ENCODE measurements at regions not wholly inside any gene's neighbourhood (a gene's known extent, or its start where the extent isn't known, plus 50 kb on each side); places are given as distances from the start of the nearest gene placed in this dataset.
"Not testable (repeated sequence)": the region's sequence is repeated elsewhere in the genome, so short reads cannot be mapped to it uniquely, and the experiment has no call there.

DNA sequence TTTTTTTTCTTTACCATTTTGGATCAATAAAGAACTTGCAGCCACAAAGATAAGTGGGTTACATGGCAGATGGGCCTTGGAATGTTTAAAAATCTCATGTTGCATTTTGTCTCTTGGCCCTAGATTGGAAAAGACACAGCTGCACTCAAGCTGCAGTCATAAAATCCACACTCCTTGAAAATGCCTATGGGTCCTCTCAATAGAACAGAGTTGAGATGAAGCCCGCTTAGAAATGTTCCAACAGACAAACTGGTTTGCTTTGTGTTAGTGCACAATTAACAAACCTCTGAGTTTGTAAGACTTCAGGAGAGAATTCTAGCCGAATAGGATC is 401.2 kb upstream of the CDIN1 start:
- DNase-seq (no peak), ATAC-seq (peak in 1 of 2 donors; percentile 32)
- Histone ChIP-seq H3K9me3 (no peaks in the 10 kb centered on the region), H3K27me3 (ENCODE audit: low read depth) (no peaks in the 10 kb centered on the region), H3K36me3 (no peaks in the 10 kb centered on the region), H3K27ac (no peak overlapping the region), H3K4me1 (peaks cover 22% of the 10 kb centered on the region), H3K4me3 (no peak overlapping the region)
- TF ChIP-seq, protein P1, sequence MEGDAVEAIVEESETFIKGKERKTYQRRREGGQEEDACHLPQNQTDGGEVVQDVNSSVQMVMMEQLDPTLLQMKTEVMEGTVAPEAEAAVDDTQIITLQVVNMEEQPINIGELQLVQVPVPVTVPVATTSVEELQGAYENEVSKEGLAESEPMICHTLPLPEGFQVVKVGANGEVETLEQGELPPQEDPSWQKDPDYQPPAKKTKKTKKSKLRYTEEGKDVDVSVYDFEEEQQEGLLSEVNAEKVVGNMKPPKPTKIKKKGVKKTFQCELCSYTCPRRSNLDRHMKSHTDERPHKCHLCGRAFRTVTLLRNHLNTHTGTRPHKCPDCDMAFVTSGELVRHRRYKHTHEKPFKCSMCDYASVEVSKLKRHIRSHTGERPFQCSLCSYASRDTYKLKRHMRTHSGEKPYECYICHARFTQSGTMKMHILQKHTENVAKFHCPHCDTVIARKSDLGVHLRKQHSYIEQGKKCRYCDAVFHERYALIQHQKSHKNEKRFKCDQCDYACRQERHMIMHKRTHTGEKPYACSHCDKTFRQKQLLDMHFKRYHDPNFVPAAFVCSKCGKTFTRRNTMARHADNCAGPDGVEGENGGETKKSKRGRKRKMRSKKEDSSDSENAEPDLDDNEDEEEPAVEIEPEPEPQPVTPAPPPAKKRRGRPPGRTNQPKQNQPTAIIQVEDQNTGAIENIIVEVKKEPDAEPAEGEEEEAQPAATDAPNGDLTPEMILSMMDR (IDR thresholded peaks at IDR 0.05), result no peak
- intact Hi-C loops (cut with DNase I), result no loop called here

DNA sequence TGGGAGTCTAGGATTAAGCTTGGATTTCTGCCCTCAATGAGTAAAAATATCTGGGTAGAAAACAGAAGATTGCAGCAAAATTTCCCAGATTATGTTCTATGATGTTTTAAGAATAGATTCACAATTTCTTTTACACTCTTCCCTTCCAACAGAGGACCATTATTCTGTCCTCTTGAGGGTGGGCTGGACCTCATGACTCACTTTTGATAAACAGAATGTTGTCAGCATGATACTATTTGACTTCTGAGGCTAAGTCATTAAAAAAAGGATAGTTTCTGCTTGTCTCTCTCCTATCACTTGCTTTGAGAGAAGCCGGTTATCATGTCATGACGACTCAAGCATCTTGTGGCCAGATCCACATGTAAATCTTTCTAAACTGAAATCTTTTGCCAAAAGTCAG is 396.2 kb upstream of the CDIN1 start:
- H3K36me3 ChIP-seq, result no peaks in the 10 kb centered on the region
- TF ChIP-seq, protein P1 (IDR thresholded peaks at IDR 0.05), result no peak
- no peak for ATAC-seq

DNA sequence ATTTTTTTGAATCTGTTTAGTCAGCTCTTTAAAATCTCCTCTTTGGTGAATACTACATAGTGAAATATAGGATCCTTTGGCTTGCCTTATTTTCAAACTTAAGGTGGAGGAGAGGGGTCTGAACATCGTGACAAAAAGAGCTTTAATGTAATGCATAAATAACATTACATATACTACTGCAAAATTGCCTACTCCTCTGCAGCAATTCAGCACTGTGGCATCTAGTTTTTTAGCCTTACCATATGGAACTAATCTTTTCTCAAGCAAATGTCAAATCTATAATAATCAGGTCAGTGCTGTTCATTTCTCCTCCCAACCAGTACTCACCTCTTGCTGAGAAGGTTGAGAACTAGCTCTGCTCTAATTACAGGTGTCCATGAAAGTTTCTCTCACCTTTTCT is 394.0 kb upstream of the CDIN1 start:
- no peaks in the 10 kb centered on the region for H3K4me1 ChIP-seq
- intact Hi-C loops (cut with DNase I), result no loop called here
- DNase-seq (no peak), ATAC-seq (no peak)
- H3K9me3 ChIP-seq, result no peaks in the 10 kb centered on the region
- H3K27ac ChIP-seq, result no peak overlapping the region
- no peaks in the 10 kb centered on the region for H3K27me3 ChIP-seq (ENCODE audit: low read depth)
- H3K36me3 ChIP-seq, result no peaks in the 10 kb centered on the region
- no peak overlapping the region for H3K4me3 ChIP-seq
- TF ChIP-seq, protein P1 (IDR thresholded peaks at IDR 0.05), result no peak

More for the DNA sequence above, 396.2 kb upstream of the CDIN1 start:
- H3K27me3 ChIP-seq (ENCODE audit: low read depth), result no peaks in the 10 kb centered on the region
- H3K4me1 ChIP-seq, result peaks cover 2% of the 10 kb centered on the region
- DNase-seq, result no peak
- no peak overlapping the region for H3K4me3 ChIP-seq
- intact Hi-C loops (cut with DNase I), result no loop called here
- no peak overlapping the region for H3K27ac ChIP-seq
- H3K9me3 ChIP-seq, result no peaks in the 10 kb centered on the region

DNA sequence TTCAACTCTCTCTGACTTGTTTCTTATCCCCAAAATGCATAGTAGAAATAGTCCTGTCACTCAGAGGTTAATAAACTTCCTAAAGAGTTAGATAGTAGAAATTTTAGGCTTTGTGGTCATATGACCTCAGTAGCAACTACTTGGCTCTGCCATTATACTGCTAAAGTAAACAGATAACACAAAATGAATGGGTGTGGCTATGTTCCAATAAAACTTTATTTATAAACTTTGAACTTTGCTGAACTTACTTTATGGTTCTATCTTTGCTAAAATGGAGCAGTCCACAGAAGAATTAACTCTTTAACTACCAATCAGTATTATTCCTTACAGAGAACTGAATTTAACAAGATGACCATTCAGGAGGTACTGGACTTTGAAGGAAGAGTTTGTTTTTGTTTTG is 393.6 kb upstream of the CDIN1 start:
- no peaks in the 10 kb centered on the region for H3K9me3 ChIP-seq
- intact Hi-C loops (cut with DNase I), result no loop called here
- H3K4me3 ChIP-seq, result no peak overlapping the region
- H3K27ac ChIP-seq, result no peak overlapping the region
- H3K27me3 ChIP-seq (ENCODE audit: low read depth), result no peaks in the 10 kb centered on the region
- ATAC-seq (no peak), DNase-seq (no peak)
- TF ChIP-seq, protein P1 (IDR thresholded peaks at IDR 0.05), result no peak
- H3K36me3 ChIP-seq, result no peaks in the 10 kb centered on the region
- no peaks in the 10 kb centered on the region for H3K4me1 ChIP-seq

DNA sequence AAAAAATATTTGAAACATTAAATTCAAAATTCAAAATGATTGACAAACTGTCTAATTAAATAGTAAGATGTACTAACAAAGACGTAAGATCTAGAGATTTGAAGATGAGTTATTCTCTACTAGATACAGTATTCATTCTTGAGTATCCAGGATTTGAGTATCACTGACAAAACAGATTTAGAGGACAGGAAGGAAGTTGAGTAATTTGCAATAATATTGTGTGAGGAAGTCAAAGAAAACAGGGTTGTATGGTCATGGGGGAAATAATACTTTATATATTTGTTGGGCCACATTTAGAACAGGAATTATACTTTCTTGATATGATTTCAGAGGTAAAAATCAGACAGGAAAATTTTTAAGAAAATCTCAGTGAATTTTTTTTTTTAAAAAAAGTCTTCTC is 393.1 kb upstream of the CDIN1 start:
- TF ChIP-seq, protein P1 (IDR thresholded peaks at IDR 0.05), result no peak
- no peak for ATAC-seq

DNA sequence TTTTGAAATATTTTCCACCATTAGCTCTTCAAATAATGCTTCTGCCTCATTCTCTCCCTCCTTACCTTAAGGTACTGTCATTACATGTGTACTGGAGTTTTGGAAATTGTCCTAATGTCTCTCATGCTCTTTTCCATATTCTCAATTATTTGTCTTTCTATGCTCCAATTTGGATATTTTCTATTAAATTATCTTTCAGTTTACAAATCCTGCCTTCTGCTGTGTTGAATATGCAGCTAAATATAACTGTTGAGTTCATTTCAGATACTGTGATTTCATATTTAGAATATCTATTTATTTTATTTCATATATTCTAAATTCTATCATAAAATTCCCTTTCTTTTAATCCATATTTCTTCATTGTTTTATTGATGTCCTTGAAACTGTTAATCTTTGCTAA is 388.0 kb upstream of the CDIN1 start:
- no peaks in the 10 kb centered on the region for H3K36me3 ChIP-seq
- TF ChIP-seq, protein P1 (IDR thresholded peaks at IDR 0.05), result no peak
- H3K4me1 ChIP-seq, result no peaks in the 10 kb centered on the region
- H3K9me3 ChIP-seq, result no peaks in the 10 kb centered on the region
- H3K27ac ChIP-seq, result no peak overlapping the region
- H3K27me3 ChIP-seq (ENCODE audit: low read depth), result no peaks in the 10 kb centered on the region
- intact Hi-C loops (cut with DNase I), result no loop called here
- no peak overlapping the region for H3K4me3 ChIP-seq
- DNase-seq (no peak), ATAC-seq (no peak)

More for the DNA sequence above, 393.1 kb upstream of the CDIN1 start:
- H3K27me3 ChIP-seq (ENCODE audit: low read depth), result no peaks in the 10 kb centered on the region
- no peaks in the 10 kb centered on the region for H3K9me3 ChIP-seq
- H3K4me3 ChIP-seq, result no peak overlapping the region
- H3K4me1 ChIP-seq, result no peaks in the 10 kb centered on the region
- H3K27ac ChIP-seq, result no peak overlapping the region
- no peak for DNase-seq
- intact Hi-C loops (cut with DNase I), result no loop called here
- no peaks in the 10 kb centered on the region for H3K36me3 ChIP-seq

DNA sequence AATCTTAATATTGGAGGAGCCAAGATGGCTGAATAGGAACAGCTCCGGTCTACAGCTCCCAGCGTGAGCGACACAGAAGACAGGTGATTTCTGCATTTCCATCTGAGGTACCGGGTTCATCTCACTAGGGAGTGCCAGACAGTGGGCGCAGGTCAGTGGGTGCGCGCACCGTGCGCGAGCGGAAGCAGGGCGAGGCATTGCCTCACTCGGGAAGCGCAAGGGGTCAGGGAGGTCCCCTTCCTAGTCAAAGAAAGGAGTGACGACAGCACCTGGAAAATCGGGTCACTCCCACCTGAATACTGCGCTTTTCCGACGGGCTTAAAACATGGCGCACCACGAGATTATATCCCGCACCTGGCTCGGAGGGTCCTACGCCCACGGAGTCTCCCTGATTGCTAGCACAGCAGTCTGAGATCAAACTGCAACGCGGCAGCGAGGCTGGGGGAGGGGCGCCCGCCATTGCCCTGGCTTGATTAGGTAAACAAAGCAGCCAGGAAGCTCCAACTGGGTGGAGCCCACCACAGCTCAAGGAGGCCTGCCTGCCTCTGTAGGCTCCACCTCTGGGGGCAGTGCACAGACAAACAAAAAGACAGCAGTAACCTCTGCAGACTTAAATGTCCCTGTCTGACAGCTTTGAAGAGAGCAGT is 383.9 kb upstream of the CDIN1 start:
- intact Hi-C loops (cut with DNase I); ATAC-seq; H3K4me1 ChIP-seq; H3K36me3 ChIP-seq; H3K4me3 ChIP-seq; H3K27ac ChIP-seq; DNase-seq; H3K9me3 ChIP-seq; H3K27me3 ChIP-seq (ENCODE audit: low read depth): not testable (repeated sequence)
